IMR-90 (cell line): ENCODE measurements at regions not wholly inside any gene's neighbourhood (a gene's known extent, or its start where the extent isn't known, plus 50 kb on each side); places are given as distances from the start of the nearest gene placed in this dataset.
A peak's percentile ranks its signal among the peaks of the same experiment; 100 is the strongest.

Experiments used
- ATAC-seq: fragments of 200-7000 bp; cut with Tn5 transposase; 2 replicates; pipeline ENCODE4 v1.9.1; 2020; ENCODE audit warnings: low read depth, mild to moderate bottlenecking, moderate library complexity
- BruUV-seq: library from RNA; stranded (reverse); fragments of 400-500 nt; replicated peaks from 2 replicates; lab custom pipeline; 2021; lab: Mats Ljungman, UMichigan
- CTCF ChIA-PET: fragments of 300-600 bp; formaldehyde crosslinking; extraction: SDS; loops from one replicate; lab custom pipeline; 2021; ENCODE audit warnings: antibody characterized with exemption; lab: Yijun Ruan, JAX
- POLR2A ChIA-PET: fragments of 300-600 bp; sonication (Branson Sonifier 250); formaldehyde crosslinking; loops from one replicate; lab custom pipeline; 2022; ENCODE audit warnings: antibody characterized with exemption; ENCODE audit not compliant: unreplicated experiment; lab: Charles Lee
- DNase-seq: peaks from one replicate; pipeline ENCODE4 v3.0.0; 2013
- H2AFZ ChIP-seq: replicated peaks from 2 replicates; pipeline ENCODE3; 2013; ENCODE audit warnings: low read length, mild to moderate bottlenecking; ENCODE audit not compliant: poor library complexity
- H2AK5ac ChIP-seq: 2 replicates; pipeline ENCODE4 v1.6.1; 2013; ENCODE audit warnings: low read depth, low read length, inconsistent platforms
- H2AK9ac ChIP-seq: replicated peaks from 2 replicates; pipeline ENCODE3; 2013; ENCODE audit warnings: mild to moderate bottlenecking, low read depth, low read length, moderate library complexity; ENCODE audit not compliant: poor library complexity
- H2BK120ac ChIP-seq: 2 replicates; pipeline ENCODE4 v1.6.1; 2013; ENCODE audit warnings: low read depth, low read length, inconsistent platforms
- H2BK15ac ChIP-seq: 3 replicates; pipeline ENCODE4 v1.6.1; 2013; ENCODE audit warnings: low read depth, low read length, inconsistent platforms
- H2BK20ac ChIP-seq: 2 replicates; pipeline ENCODE4 v1.6.1; 2013; ENCODE audit warnings: low read depth, mild to moderate bottlenecking, inconsistent platforms, low read length, moderate library complexity
- H2BK5ac ChIP-seq: 2 replicates; pipeline ENCODE4 v1.6.1; 2013; ENCODE audit warnings: mild to moderate bottlenecking, low read depth, low read length, inconsistent platforms; ENCODE audit not compliant: poor library complexity, severe bottlenecking
- H3K14ac ChIP-seq: replicated peaks from 2 replicates; pipeline ENCODE4 v1.6.1; 2013; ENCODE audit warnings: low read depth, low read length, inconsistent platforms
- H3K18ac ChIP-seq: 2 replicates; pipeline ENCODE4 v1.6.1; 2013; ENCODE audit warnings: low read depth, low read length, control low read depth
- H3K23ac ChIP-seq: 2 replicates; pipeline ENCODE4 v1.6.1; 2013; ENCODE audit warnings: low read depth, low read length, inconsistent platforms
- H3K27ac ChIP-seq: 2 replicates; pipeline ENCODE4 v1.5.1; 2013; ENCODE audit warnings: mild to moderate bottlenecking, control low read depth, low read length; ENCODE audit not compliant: insufficient read depth
- H3K27me3 ChIP-seq: 2 replicates; pipeline ENCODE4 v1.6.1; 2013; ENCODE audit warnings: low read length; ENCODE audit not compliant: control insufficient read depth, insufficient read depth
- H3K36me3 ChIP-seq: 2 replicates; pipeline ENCODE4 v1.6.1; 2013; ENCODE audit warnings: low read length, mixed read lengths; ENCODE audit not compliant: control insufficient read depth, insufficient read depth
- H3K4ac ChIP-seq: 2 replicates; pipeline ENCODE4 v1.6.1; 2013; ENCODE audit warnings: low read depth, low read length, inconsistent platforms
- H3K4me1 ChIP-seq: 2 replicates; pipeline ENCODE4 v1.6.1; 2013; ENCODE audit warnings: low read length, mixed read lengths; ENCODE audit not compliant: control insufficient read depth, insufficient read depth
- H3K4me2 ChIP-seq: 2 replicates; pipeline ENCODE4 v1.6.1; 2013; ENCODE audit warnings: low read depth, mild to moderate bottlenecking, control low read depth, low read length, moderate library complexity
- H3K4me3 ChIP-seq: 2 replicates; pipeline ENCODE4 v1.5.1; 2013; ENCODE audit warnings: low read depth, mild to moderate bottlenecking, control low read depth, low read length, moderate library complexity; ENCODE audit not compliant: insufficient read depth
- H3K56ac ChIP-seq: 2 replicates; pipeline ENCODE4 v1.6.1; 2013; ENCODE audit warnings: low read length, inconsistent platforms; ENCODE audit not compliant: insufficient read depth; ENCODE audit errors: extremely low read depth
- H3K79me1 ChIP-seq, 2 experiments: 2 replicates each; pipeline ENCODE4 v1.6.1; 2013; ENCODE audit warnings: low read length in 2 of 2, inconsistent platforms in 1 of 2, low read depth in 1 of 2
- H3K9ac ChIP-seq: 2 replicates; pipeline ENCODE4 v1.6.1; 2013; ENCODE audit warnings: low read depth, low read length, control low read depth
- H3K9me1 ChIP-seq: 2 replicates; pipeline ENCODE4 v1.6.1; 2013; ENCODE audit warnings: low read length, inconsistent platforms; ENCODE audit not compliant: insufficient read depth
- H3K9me3 ChIP-seq: 2 replicates; pipeline ENCODE4 v1.6.1; 2013; ENCODE audit warnings: low read length; ENCODE audit not compliant: control insufficient read depth, insufficient read depth
- H4K20me1 ChIP-seq: 2 replicates; pipeline ENCODE4 v1.6.1; 2013; ENCODE audit warnings: low read length, inconsistent platforms; ENCODE audit not compliant: insufficient read depth
- H4K5ac ChIP-seq: 2 replicates; pipeline ENCODE4 v1.6.1; 2013; ENCODE audit warnings: mild to moderate bottlenecking, low read depth, low read length, control low read depth
- H4K8ac ChIP-seq, 2 experiments: 2 replicates each; pipeline ENCODE4 v1.6.1; 2013; ENCODE audit warnings: low read depth in 2 of 2, low read length in 2 of 2, control low read depth in 1 of 2, inconsistent platforms in 1 of 2
- H4K91ac ChIP-seq: 2 replicates; pipeline ENCODE4 v1.6.1; 2013; ENCODE audit warnings: low read depth, low read length, inconsistent platforms; ENCODE audit not compliant: insufficient read depth
- CEBPB ChIP-seq: IDR thresholded peaks from 2 replicates; pipeline ENCODE4 v1.6.1; 2012; ENCODE audit warnings: low read depth, low read length, improper control_type of control experiment
- FOS ChIP-seq: fragments of 150-350 bp; IDR thresholded peaks from 2 replicates; pipeline ENCODE4 v1.6.1; 2016; ENCODE audit warnings: low read depth, low read length
- MXI1 ChIP-seq: IDR thresholded peaks from 2 replicates; pipeline ENCODE4 v1.6.1; 2012; ENCODE audit warnings: low read depth, mild to moderate bottlenecking, low read length, moderate library complexity, borderline replicate concordance
- NFE2L2 ChIP-seq: fragments of 150-350 bp; IDR thresholded peaks from 2 replicates; pipeline ENCODE4 v1.6.1; 2016; ENCODE audit warnings: low read depth, mild to moderate bottlenecking, low read length
- RCOR1 ChIP-seq: IDR thresholded peaks from 2 replicates; pipeline ENCODE4 v1.6.1; 2012; ENCODE audit warnings: mild to moderate bottlenecking, low read length, improper control_type of control experiment; ENCODE audit not compliant: insufficient replicate concordance
- RFX5 ChIP-seq: IDR thresholded peaks from 2 replicates; pipeline ENCODE4 v1.8.0; 2012; ENCODE audit warnings: low read depth, mild to moderate bottlenecking, low read length, moderate library complexity
- SMC3 ChIP-seq: fragments of 150-350 bp; IDR thresholded peaks from 2 replicates; pipeline ENCODE4 v1.6.1; 2016; ENCODE audit warnings: low read depth, mild to moderate bottlenecking, antibody characterized with exemption, low read length, moderate library complexity
- WGBS, 2 experiments: methylation state at CpG; one replicate each; pipeline versions ENCODE4 v1.1.5 to v1.1.7; 2013; ENCODE audit warnings: missing lambda C conversion rate in 2 of 2; ENCODE audit not compliant: insufficient read length in 1 of 2; ENCODE audit errors: extremely low coverage in 2 of 2; 5-methylcytosine and 5-hydroxymethylcytosine counted together
- dilution Hi-C: fragments of 300-500 bp; cut with HindIII; formaldehyde crosslinking; loops from one replicate; pipeline ENCODE4 v1.14.3; 2018; ENCODE audit warnings: low sequenced_read_pairs; ENCODE audit not compliant: unreplicated experiment
- in situ Hi-C: fragments of 300-500 bp; cut with MboI; formaldehyde crosslinking; loops from 3 replicates; pipeline ENCODE4 v1.14.3; 2019; ENCODE audit warnings: low sequenced_read_pairs, inconsistent platforms, mixed read lengths
- intact Hi-C: fragments of 100-400 bp; cut with micrococcal nuclease; formaldehyde crosslinking; loops from 2 replicates; pipeline ENCODE4 v1.10.0; 2022
- TF ChIP-seq, protein P1 (sequence below): fragments of 150-350 bp; IDR thresholded peaks from 2 replicates; pipeline ENCODE4 v1.6.1; 2017; ENCODE audit warnings: mild to moderate bottlenecking, antibody characterized with exemption, low read length, low read depth
- TF ChIP-seq, protein P2 (sequence below): fragments of 150-350 bp; IDR thresholded peaks from 2 replicates; pipeline ENCODE4 v1.6.1; 2016; ENCODE audit warnings: low read depth, mild to moderate bottlenecking, low read length, moderate library complexity, borderline replicate concordance
- TF ChIP-seq, protein P3 (sequence below): conservative IDR thresholded peaks from 2 replicates; pipeline ENCODE4 v1.5.1; 2012; ENCODE audit warnings: mild to moderate bottlenecking, low read depth, low read length, improper control_type of control experiment

DNA sequence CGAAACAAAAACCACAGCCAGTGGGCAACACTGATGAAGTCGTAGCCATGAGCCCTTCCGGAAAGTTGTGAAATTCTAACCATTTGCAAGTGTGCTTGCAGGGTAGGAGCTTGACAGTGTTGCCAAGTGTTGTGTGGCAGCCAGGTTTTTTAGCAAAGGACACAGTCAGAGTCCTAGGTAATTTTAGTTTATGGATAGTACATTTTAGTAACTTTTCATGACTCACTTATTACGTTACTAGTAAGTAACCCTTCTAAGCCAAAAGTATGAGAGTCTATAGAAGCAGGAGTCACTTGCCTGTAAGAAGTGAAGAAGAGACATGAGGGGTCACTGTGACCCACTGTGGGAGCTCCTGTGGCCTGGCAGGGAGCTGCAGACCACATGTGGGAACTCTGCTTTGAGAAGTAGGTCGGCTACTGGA lies 54.8 kb upstream of the ADPGK start:
- no peak for TF ChIP-seq SMC3
- TF ChIP-seq RFX5 = no peak
- no peak for TF ChIP-seq RCOR1
- no peak for TF ChIP-seq CEBPB
- TF ChIP-seq MXI1 = no peak
- no peak for TF ChIP-seq FOS
- TF ChIP-seq, protein P1, sequence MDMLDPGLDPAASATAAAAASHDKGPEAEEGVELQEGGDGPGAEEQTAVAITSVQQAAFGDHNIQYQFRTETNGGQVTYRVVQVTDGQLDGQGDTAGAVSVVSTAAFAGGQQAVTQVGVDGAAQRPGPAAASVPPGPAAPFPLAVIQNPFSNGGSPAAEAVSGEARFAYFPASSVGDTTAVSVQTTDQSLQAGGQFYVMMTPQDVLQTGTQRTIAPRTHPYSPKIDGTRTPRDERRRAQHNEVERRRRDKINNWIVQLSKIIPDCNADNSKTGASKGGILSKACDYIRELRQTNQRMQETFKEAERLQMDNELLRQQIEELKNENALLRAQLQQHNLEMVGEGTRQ = no peak
- TF ChIP-seq NFE2L2 = no peak
- TF ChIP-seq, protein P2, sequence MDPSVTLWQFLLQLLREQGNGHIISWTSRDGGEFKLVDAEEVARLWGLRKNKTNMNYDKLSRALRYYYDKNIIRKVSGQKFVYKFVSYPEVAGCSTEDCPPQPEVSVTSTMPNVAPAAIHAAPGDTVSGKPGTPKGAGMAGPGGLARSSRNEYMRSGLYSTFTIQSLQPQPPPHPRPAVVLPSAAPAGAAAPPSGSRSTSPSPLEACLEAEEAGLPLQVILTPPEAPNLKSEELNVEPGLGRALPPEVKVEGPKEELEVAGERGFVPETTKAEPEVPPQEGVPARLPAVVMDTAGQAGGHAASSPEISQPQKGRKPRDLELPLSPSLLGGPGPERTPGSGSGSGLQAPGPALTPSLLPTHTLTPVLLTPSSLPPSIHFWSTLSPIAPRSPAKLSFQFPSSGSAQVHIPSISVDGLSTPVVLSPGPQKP = no peak
- TF ChIP-seq, protein P3, sequence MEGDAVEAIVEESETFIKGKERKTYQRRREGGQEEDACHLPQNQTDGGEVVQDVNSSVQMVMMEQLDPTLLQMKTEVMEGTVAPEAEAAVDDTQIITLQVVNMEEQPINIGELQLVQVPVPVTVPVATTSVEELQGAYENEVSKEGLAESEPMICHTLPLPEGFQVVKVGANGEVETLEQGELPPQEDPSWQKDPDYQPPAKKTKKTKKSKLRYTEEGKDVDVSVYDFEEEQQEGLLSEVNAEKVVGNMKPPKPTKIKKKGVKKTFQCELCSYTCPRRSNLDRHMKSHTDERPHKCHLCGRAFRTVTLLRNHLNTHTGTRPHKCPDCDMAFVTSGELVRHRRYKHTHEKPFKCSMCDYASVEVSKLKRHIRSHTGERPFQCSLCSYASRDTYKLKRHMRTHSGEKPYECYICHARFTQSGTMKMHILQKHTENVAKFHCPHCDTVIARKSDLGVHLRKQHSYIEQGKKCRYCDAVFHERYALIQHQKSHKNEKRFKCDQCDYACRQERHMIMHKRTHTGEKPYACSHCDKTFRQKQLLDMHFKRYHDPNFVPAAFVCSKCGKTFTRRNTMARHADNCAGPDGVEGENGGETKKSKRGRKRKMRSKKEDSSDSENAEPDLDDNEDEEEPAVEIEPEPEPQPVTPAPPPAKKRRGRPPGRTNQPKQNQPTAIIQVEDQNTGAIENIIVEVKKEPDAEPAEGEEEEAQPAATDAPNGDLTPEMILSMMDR = no peak
- Histone ChIP-seq H3K14ac (no peak overlapping the region), H3K4ac (no peak overlapping the region), H3K36me3 (no peaks in the 10 kb centered on the region), H2BK20ac (no peak overlapping the region), H3K56ac (no peak overlapping the region), H3K9me3 (no peaks in the 10 kb centered on the region), H2BK5ac (no peak overlapping the region), H3K9ac (no peak overlapping the region), H3K4me3 (no peak overlapping the region), H2BK15ac (no peak overlapping the region), H2AFZ (no peak overlapping the region), H3K27ac (no peak overlapping the region), H3K4me2 (no peak overlapping the region), H3K18ac (no peak overlapping the region), H3K9me1 (no peaks in the 10 kb centered on the region), H4K91ac (no peak overlapping the region), H3K4me1 (no peaks in the 10 kb centered on the region), H2BK120ac (no peak overlapping the region), H4K8ac (no peak overlapping the region), H2AK5ac (no peak overlapping the region), H3K27me3 (peaks cover 19% of the 10 kb centered on the region), H3K79me1 (no peaks in the 10 kb centered on the region), H4K5ac (no peak overlapping the region), H2AK9ac (no peak overlapping the region), H3K23ac (no peak overlapping the region), H4K20me1 (no peaks in the 10 kb centered on the region)
- dilution Hi-C loops = no loop called here
- POLR2A ChIA-PET = no interaction called here
- DNase-seq = peak; percentile 6
- CTCF ChIA-PET = no interaction called here
- intact Hi-C loops = no loop called here
- in situ Hi-C loops = no loop called here
- no CpG with 5 or more reads among the region's 5 CpGs for WGBS, 2 experiments
- no peak for ATAC-seq
- no TSS peak for BruUV-seq
